ENCODE measurements at regions not wholly inside any gene's neighbourhood (a gene's known extent, or its start where the extent isn't known, plus 50 kb on each side); places are given as distances from the start of the nearest gene placed in this dataset.

GRCh38 chr6:27806981-27807440, 105.2 kb downstream of the OR2B2 start (continued):
- TF ChIP-seq ZNF883 (CRISPR knock-in tag; IDR thresholded peaks at IDR 0.05; ENCODE audit: not compliant biosample characterization) (peak; percentile 82), SP1 (IDR thresholded peaks at IDR 0.05) (no peak), SP1 (CRISPR knock-in tag; IDR thresholded peaks at IDR 0.05) (no peak), ZNF800 (CRISPR knock-in tag; IDR thresholded peaks at IDR 0.05) (0 out of 2 replicates have a peak, but pooled peaks have one; percentile 21), RERE (CRISPR knock-in tag; IDR thresholded peaks at IDR 0.05; ENCODE audit: low read depth) (no peak), MAF1 (CRISPR knock-in tag; IDR thresholded peaks at IDR 0.05; ENCODE audit: borderline replicate concordance) (no peak), MBD4 (IDR thresholded peaks at IDR 0.05; ENCODE audit: borderline replicate concordance, low read length) (no peak), PAX8 (CRISPR knock-in tag; IDR thresholded peaks at IDR 0.05; ENCODE audit: borderline replicate concordance) (no peak), ZMYM2 (CRISPR knock-in tag; IDR thresholded peaks at IDR 0.05) (0 out of 2 replicates have a peak, but pooled peaks have one; percentile 8), TOE1 (CRISPR knock-in tag; IDR thresholded peaks at IDR 0.05) (no peak), GLMP (CRISPR knock-in tag; IDR thresholded peaks at IDR 0.05; ENCODE audit: borderline replicate concordance) (no peak), ZNF570 (CRISPR knock-in tag; IDR thresholded peaks at IDR 0.05; ENCODE audit: borderline replicate concordance) (no peak), SRY (CRISPR knock-in tag; IDR thresholded peaks at IDR 0.05) (no peak), MIXL1 (CRISPR knock-in tag; IDR thresholded peaks at IDR 0.05) (no peak), ZNF7 (CRISPR knock-in tag; IDR thresholded peaks at IDR 0.05) (no peak), SRSF4 (IDR thresholded peaks at IDR 0.05; ENCODE audit: low read depth, low read length, poor library complexity, severe bottlenecking) (no peak), ZBTB43 (CRISPR knock-in tag; conservative IDR thresholded peaks at IDR 0.05) (no peak; the same call in 1 of the 2 replicates), BRCA1 (CRISPR knock-in tag; IDR thresholded peaks at IDR 0.05) (0 out of 2 replicates have a peak, but pooled peaks have one; percentile 52), PBX3 (CRISPR knock-in tag; IDR thresholded peaks at IDR 0.05; ENCODE audit: borderline replicate concordance) (no peak)

Data from HepG2 (cell line).